Cardiac muscle cell (in vitro differentiated cells and primary cell): ENCODE measurements at regions not wholly inside any gene's neighbourhood (a gene's known extent, or its start where the extent isn't known, plus 50 kb on each side); places are given as distances from the start of the nearest gene placed in this dataset.

ENCODE experiments used
- DNase-seq, 2 donors: peaks; one replicate each; pipeline versions ENCODE4 v3.0.0 to v3.0.0-alpha.2; 2010 to 2017; ENCODE audit warnings: low read depth in 1 of 2, low spot score in 1 of 2
- H3K27ac ChIP-seq: fragments of 200-600 bp; sonication (generic); 2 replicates; pipeline ENCODE4 v1.5.1; 2016
- H3K27me3 ChIP-seq: fragments of 200-600 bp; sonication (generic); 2 replicates; pipeline ENCODE4 v1.6.0; 2016; ENCODE audit warnings: control low read depth
- H3K36me3 ChIP-seq: fragments of 200-600 bp; sonication (generic); 2 replicates; pipeline ENCODE4 v1.5.1; 2016; ENCODE audit warnings: control low read depth
- H3K4me1 ChIP-seq: fragments of 200-600 bp; sonication (generic); 2 replicates; pipeline ENCODE4 v1.8.1; 2017; ENCODE audit warnings: low read depth, mild to moderate bottlenecking, mixed run types
- H3K4me3 ChIP-seq: fragments of 200-600 bp; sonication (generic); 2 replicates; pipeline ENCODE4 v1.5.1; 2016; ENCODE audit warnings: mild to moderate bottlenecking
- H3K9me3 ChIP-seq: fragments of 200-600 bp; sonication (generic); 2 replicates; pipeline ENCODE4 v1.5.1; 2017; ENCODE audit warnings: low read depth, mild to moderate bottlenecking, control low read depth
- CTCF ChIP-seq: IDR thresholded peaks from 2 replicates; pipeline ENCODE4 v1.5.1; 2012; ENCODE audit warnings: low read depth, mild to moderate bottlenecking, low read length

GRCh38 chr1:81430955-81431623 is 369.6 kb upstream of the ADGRL2 start:
- Histone ChIP-seq H3K4me3 (no peak overlapping the region), H3K27ac (no peak overlapping the region), H3K9me3 (no peaks in the 10 kb centered on the region), H3K27me3 (no peaks in the 10 kb centered on the region), H3K36me3 (no peaks in the 10 kb centered on the region), H3K4me1 (no peaks in the 10 kb centered on the region)
- TF ChIP-seq CTCF, result no peak
- DNase-seq, result no peak

DNA sequence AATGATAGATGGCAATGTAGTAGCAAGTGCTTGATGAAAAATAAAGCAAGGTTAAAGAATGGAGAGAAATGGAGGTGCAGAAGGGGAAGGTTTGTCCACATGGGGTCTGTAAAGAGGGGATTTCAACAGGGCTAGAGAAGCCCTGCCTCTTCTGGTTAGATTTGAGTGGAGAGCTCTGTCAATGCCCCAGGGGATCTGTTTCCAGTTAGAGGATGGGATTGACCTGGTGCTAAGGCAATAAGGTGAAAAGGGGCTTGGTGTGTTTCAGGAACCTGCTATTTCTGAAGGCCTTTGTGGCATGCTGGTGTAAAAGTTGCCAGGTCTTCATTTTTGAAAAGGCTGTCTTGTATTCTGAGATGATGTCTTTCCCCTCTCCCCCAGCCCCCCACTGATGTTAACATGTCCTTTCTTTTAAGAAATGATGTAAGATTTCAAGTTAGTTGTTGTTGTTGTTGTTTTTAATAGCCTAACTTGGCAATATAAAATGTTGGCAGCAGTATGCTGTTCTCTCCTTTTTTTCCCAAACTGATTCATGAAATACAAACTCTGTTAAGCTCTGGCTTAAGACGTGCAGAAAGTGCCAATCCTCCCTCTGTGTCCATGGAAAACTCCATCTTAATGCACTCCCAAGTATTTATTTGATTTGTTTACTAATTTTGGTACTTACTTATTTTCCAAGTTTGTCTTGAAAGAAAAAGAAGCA is 370.3 kb upstream of the ADGRL2 start:
- no peak overlapping the region for H3K27ac ChIP-seq
- no peak for TF ChIP-seq CTCF
- no peaks in the 10 kb centered on the region for H3K36me3 ChIP-seq
- H3K9me3 ChIP-seq, result no peaks in the 10 kb centered on the region
- DNase-seq, result no peak
- H3K4me3 ChIP-seq, result no peak overlapping the region
- H3K4me1 ChIP-seq, result no peaks in the 10 kb centered on the region
- H3K27me3 ChIP-seq, result no peaks in the 10 kb centered on the region

- H3K9me3 ChIP-seq, result no peaks in the 10 kb centered on the region
These were observed 371.7 kb upstream of the ADGRL2 start for GRCh38 chr1:81428998-81429397.

DNA sequence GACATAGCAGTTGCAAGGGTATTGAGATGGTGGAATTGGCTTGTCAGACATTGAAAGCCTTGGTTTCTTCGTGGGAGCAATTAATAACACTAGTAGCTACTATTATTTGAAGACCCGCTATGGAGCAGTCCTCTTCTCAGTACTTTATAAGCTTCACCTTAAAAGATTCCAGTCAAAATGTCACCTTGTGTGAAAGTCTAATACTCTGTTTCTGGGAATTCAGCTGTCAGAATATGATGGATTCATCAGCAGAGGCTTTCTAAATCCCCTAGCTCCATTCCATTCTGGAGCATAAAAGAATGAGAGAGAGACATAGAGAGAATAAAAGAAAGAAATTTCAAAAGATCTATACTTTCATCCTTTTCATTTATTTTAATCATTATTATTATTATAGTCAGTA is 375.9 kb upstream of the ADGRL2 start:
- no peak for DNase-seq
- Histone ChIP-seq H3K4me1 (peaks cover 19% of the 10 kb centered on the region), H3K36me3 (no peaks in the 10 kb centered on the region), H3K27me3 (no peaks in the 10 kb centered on the region), H3K9me3 (no peaks in the 10 kb centered on the region), H3K4me3 (no peak overlapping the region), H3K27ac (peak overlapping the region; percentile 72)
- TF ChIP-seq CTCF, result no peak

More at GRCh38 chr1:81428998-81429397, 371.7 kb upstream of the ADGRL2 start:
- Histone ChIP-seq H3K4me1 (peaks cover 13% of the 10 kb centered on the region), H3K27ac (no peak overlapping the region), H3K27me3 (no peaks in the 10 kb centered on the region), H3K4me3 (no peak overlapping the region), H3K36me3 (no peaks in the 10 kb centered on the region)
- no peak for DNase-seq
- no peak for TF ChIP-seq CTCF

DNA sequence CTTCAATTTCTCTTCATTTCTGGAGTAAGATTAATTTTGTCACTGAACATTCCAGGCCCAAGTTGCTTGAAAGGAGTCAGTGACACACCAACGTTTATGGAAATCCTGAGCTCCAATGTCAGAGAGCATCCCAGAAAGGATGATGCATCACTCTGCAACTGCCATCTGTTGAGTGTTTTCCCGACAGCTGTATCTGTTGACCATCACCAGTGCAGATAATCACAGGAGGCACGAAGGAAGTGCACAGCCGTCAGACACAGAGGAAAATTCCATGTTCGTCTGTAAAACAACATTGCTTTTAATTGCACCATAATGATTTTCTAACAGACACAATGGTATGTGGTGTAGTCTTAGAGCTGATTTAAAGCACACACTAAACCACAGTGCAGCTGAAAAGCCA is 376.7 kb upstream of the ADGRL2 start:
- no peak for TF ChIP-seq CTCF
- Histone ChIP-seq H3K9me3 (no peaks in the 10 kb centered on the region), H3K4me3 (no peak overlapping the region), H3K27me3 (no peaks in the 10 kb centered on the region), H3K27ac (peak overlapping the region; percentile 72), H3K36me3 (no peaks in the 10 kb centered on the region), H3K4me1 (peaks cover 19% of the 10 kb centered on the region)
- DNase-seq, result peak; percentile 33 to 70
